Esophagus squamous epithelium (tissue), 5 donors: ENCODE measurements at regions not wholly inside any gene's neighbourhood (a gene's known extent, or its start where the extent isn't known, plus 50 kb on each side); places are given as distances from the start of the nearest gene placed in this dataset.

ENCODE experiments used
- DNase-seq: peaks from one replicate; lab custom pipeline; 2025; lab: John Stamatoyannopoulos, UW
- H3K27ac ChIP-seq, 4 donors: fragments of 200-600 bp; sonication (generic); one replicate each; pipeline ENCODE4 v1.5.1; 2016 to 2019; ENCODE audit warnings: mild to moderate bottlenecking in 1 of 4
- H3K27me3 ChIP-seq, 4 donors: fragments of 200-600 bp; sonication (generic); 1 replicate in 3 of 4; 2 replicates in 1 of 4; pipeline versions ENCODE4 v1.5.1 to v1.6.0; 2017 to 2021; ENCODE audit warnings: antibody characterized with exemption in 1 of 4
- H3K36me3 ChIP-seq, 3 donors: fragments of 200-600 bp; sonication (generic); one replicate each; pipeline ENCODE4 v1.5.1; 2016 to 2019
- H3K4me1 ChIP-seq, 3 donors: fragments of 200-600 bp; sonication (generic); one replicate each; pipeline ENCODE4 v1.5.1; 2017 to 2019
- H3K4me3 ChIP-seq, 4 donors: fragments of 200-600 bp; sonication (generic); 1 replicate in 3 of 4; 2 replicates in 1 of 4; pipeline ENCODE4 v1.5.1; 2016 to 2019; ENCODE audit warnings: mild to moderate bottlenecking in 2 of 4, moderate library complexity in 1 of 4
- H3K9me3 ChIP-seq, 3 donors: fragments of 200-600 bp; sonication (generic); one replicate each; pipeline ENCODE4 v1.5.1; 2016 to 2019
- POLR2A ChIP-seq, 4 donors: fragments of 450-650 bp; IDR thresholded peaks; one replicate each; pipeline ENCODE4 v1.6.1; 2017; ENCODE audit warnings: antibody characterized with exemption in 4 of 4, mild to moderate bottlenecking in 4 of 4, moderate library complexity in 3 of 4
- WGBS, 2 donors: methylation state at CpG; one replicate each; pipeline ENCODE4 v1.1.5; 2018; 5-methylcytosine and 5-hydroxymethylcytosine counted together
- intact Hi-C: fragments of 100-400 bp; cut with DNase I; formaldehyde crosslinking; loops from one replicate; pipeline ENCODE4 v1.15.0; 2022
- TF ChIP-seq, protein P1 (sequence below), 6 experiments: fragments of 450-650 bp in 4 of 6; fragments of 200-600 bp in 2 of 6; sonication (generic) in 2 of 6; IDR thresholded peaks; one replicate each; pipeline ENCODE4 v1.5.1; 2016 to 2019; ENCODE audit warnings: antibody characterized with exemption in 6 of 6, mild to moderate bottlenecking in 4 of 6, moderate library complexity in 4 of 6
- donor health status: DM: yes; HTN: yes; CAD: no.

DNA sequence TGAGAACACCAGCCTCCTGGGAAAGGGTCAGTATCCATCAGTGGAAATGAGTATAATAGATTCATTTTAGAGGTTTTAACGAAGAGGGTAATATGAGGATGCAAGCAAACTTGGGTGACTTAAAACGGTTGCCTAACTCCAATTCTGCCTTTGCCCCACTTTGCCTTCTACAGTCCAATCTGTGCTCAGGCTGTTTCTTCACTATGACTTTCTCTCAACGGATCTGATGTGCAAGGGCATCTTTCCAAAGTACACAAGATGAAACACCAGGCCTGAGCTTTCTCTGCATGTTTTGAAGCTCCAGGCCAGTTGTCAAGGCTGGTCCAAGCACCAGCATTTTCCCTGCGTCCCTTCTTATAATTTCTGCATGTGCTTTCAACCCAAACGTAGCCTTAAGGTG, 68.0 kb upstream of the TMEM164 start:
- WGBS, 2 donors = 51 to 75% methylated on average over 5 of the region's 5 CpGs
- intact Hi-C loops = no loop called here

DNA sequence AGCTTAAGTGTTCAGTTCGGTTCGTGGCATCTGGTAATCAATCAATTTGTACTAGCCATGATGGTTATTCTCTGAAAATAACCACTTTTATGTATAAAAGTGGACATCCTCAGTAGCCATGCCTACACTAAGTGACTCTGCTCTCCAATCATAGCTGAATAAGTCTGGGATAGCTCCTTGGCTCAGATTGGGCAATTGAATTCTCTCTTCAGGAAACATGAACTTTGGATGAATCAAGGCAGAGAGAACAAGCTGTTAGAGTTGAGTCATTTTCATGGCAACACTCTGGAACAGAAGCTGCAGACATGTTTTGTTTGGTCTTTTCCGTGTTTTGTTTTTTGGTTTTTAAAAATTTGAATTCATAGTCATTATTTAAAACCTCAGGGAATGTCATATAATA, 66.8 kb upstream of the TMEM164 start:
- Histone ChIP-seq H3K27ac (no peak overlapping the region), H3K9me3 (no peaks in the 10 kb centered on the region), H3K4me3 (no peak overlapping the region), H3K36me3 (no peaks in the 10 kb centered on the region), H3K27me3 (no peaks in the 10 kb centered on the region), H3K4me1 (no peaks in the 10 kb centered on the region)
- WGBS, 2 donors = 60 to 74% methylated on average over 1 to 3 of the region's 3 CpGs
- intact Hi-C loops = no loop called here
- no peak for DNase-seq
- TF ChIP-seq, protein P1, sequence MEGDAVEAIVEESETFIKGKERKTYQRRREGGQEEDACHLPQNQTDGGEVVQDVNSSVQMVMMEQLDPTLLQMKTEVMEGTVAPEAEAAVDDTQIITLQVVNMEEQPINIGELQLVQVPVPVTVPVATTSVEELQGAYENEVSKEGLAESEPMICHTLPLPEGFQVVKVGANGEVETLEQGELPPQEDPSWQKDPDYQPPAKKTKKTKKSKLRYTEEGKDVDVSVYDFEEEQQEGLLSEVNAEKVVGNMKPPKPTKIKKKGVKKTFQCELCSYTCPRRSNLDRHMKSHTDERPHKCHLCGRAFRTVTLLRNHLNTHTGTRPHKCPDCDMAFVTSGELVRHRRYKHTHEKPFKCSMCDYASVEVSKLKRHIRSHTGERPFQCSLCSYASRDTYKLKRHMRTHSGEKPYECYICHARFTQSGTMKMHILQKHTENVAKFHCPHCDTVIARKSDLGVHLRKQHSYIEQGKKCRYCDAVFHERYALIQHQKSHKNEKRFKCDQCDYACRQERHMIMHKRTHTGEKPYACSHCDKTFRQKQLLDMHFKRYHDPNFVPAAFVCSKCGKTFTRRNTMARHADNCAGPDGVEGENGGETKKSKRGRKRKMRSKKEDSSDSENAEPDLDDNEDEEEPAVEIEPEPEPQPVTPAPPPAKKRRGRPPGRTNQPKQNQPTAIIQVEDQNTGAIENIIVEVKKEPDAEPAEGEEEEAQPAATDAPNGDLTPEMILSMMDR (IDR thresholded peaks at IDR 0.05) = no peak
- no peak for TF ChIP-seq POLR2A (IDR thresholded peaks at IDR 0.05)

More for the DNA sequence above, 68.0 kb upstream of the TMEM164 start:
- DNase-seq = no peak
- Histone ChIP-seq H3K4me1 (no peaks in the 10 kb centered on the region), H3K27ac (no peak overlapping the region), H3K36me3 (no peaks in the 10 kb centered on the region), H3K27me3 (no peaks in the 10 kb centered on the region), H3K4me3 (no peak overlapping the region), H3K9me3 (no peaks in the 10 kb centered on the region)
- no peak for TF ChIP-seq POLR2A (IDR thresholded peaks at IDR 0.05)
- TF ChIP-seq, protein P1 (IDR thresholded peaks at IDR 0.05) = no peak

DNA sequence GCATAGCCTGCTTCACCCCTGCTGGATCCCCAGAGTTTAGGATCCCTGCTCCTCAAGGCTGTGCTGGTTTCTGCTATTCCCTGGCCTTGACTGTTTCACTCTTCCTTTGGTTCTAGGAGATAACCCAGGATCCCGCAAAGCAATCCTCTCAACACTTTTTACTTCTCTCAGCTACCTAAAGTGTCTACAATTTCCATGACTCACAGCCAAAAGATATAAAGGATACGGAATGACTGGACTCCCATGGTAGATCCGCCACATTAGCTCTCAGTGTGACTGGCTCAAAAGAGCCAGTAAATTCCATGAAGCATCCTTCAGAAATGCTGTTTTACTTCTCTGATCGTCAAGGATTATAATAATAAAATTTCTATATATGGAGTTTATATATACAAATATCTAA, 66.3 kb upstream of the TMEM164 start:
- Histone ChIP-seq H3K4me3 (no peak overlapping the region), H3K9me3 (no peaks in the 10 kb centered on the region), H3K4me1 (no peaks in the 10 kb centered on the region), H3K27ac (no peak overlapping the region), H3K27me3 (no peaks in the 10 kb centered on the region), H3K36me3 (no peaks in the 10 kb centered on the region)
- TF ChIP-seq POLR2A (IDR thresholded peaks at IDR 0.05) = no peak
- TF ChIP-seq, protein P1 (IDR thresholded peaks at IDR 0.05) = no peak
- DNase-seq = no peak
- intact Hi-C loops = no loop called here
- 84 to 85% methylated on average over 3 to 4 of the region's 4 CpGs for WGBS, 2 donors

DNA sequence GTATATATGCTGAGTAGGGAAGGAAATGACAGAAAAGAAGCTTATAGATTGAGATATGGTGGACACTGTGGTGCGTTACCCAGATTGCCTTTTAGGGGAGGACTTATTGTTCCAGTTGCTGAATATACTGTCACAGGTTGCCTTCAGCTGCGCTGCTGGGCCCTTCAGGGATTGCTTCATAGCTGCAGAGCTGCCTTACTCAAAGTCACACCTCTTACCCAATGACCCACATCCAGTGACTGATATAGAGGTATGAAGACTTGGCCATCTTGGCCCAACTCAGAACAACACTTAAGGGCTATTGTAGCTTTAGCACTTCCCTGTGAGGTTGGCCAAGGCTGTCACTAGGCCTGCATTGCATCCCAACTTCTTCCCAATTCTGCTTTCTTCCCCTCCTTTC, 63.4 kb upstream of the TMEM164 start:
- WGBS, 2 donors = 72 to 73% methylated on average over 2 of the region's 2 CpGs
- TF ChIP-seq, protein P1 (IDR thresholded peaks at IDR 0.05) = no peak
- TF ChIP-seq POLR2A (IDR thresholded peaks at IDR 0.05) = no peak
- no peaks in the 10 kb centered on the region for H3K9me3 ChIP-seq
- H3K27ac ChIP-seq = no peak overlapping the region
- H3K4me3 ChIP-seq = no peak overlapping the region
- intact Hi-C loops = no loop called here
- H3K4me1 ChIP-seq = no peaks in the 10 kb centered on the region
- H3K27me3 ChIP-seq = no peaks in the 10 kb centered on the region
- H3K36me3 ChIP-seq = no peaks in the 10 kb centered on the region
- DNase-seq = no peak

DNA sequence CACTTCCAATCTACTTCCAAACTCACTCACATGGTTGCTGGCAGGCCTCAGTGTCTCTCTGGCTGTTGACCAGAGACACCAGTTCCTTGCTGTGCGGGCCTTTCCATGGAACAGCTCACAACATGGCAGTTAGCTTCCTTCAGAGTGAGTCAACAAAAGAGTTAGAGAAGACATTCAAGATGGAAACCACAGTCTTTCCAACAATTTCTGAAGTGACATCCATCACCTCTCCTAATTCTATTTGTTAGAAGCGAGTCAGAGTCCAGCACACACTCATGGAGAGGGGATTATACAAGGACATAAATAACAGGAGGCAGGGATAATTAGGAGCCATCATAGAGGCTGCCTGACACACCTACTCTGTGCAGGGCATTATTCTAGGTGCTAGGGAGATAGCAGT, 62.5 kb upstream of the TMEM164 start:
- WGBS, 2 donors = 83 to 100% methylated on average over 1 to 2 of the region's 2 CpGs
- Histone ChIP-seq H3K27me3 (no peaks in the 10 kb centered on the region), H3K4me1 (no peaks in the 10 kb centered on the region), H3K27ac (no peak overlapping the region), H3K4me3 (no peak overlapping the region), H3K36me3 (no peaks in the 10 kb centered on the region), H3K9me3 (no peaks in the 10 kb centered on the region)
- no peak for TF ChIP-seq POLR2A (IDR thresholded peaks at IDR 0.05)
- TF ChIP-seq, protein P1 (IDR thresholded peaks at IDR 0.05) = no peak
- DNase-seq = no peak
- intact Hi-C loops = no loop called here
